Transverse colon (tissue), 4 donors: ENCODE measurements at regions not wholly inside any gene's neighbourhood (a gene's known extent, or its start where the extent isn't known, plus 50 kb on each side); places are given as distances from the start of the nearest gene placed in this dataset.

Experiments used
- EP300 ChIP-seq: sonication (generic); formaldehyde crosslinking; IDR thresholded peaks from one replicate; pipeline ENCODE4 v1.6.1; 2017; ENCODE audit warnings: antibody characterized with exemption, low read depth
- POLR2A ChIP-seq: fragments of 450-650 bp; IDR thresholded peaks from one replicate; pipeline ENCODE4 v1.6.1; 2016; ENCODE audit warnings: antibody characterized with exemption, mild to moderate bottlenecking, moderate library complexity
- POLR2AphosphoS5 ChIP-seq, 3 donors: sonication (generic); formaldehyde crosslinking; IDR thresholded peaks; one replicate each; pipeline ENCODE4 v1.6.1; 2016; ENCODE audit warnings: antibody characterized with exemption in 3 of 3
- TF ChIP-seq, protein P1 (sequence below), 5 experiments: fragments of 200-600 bp in 3 of 5; fragments of 450-650 bp in 2 of 5; sonication (generic) in 3 of 5; IDR thresholded peaks; 1 replicate in 2 of 5; 2 replicates in 3 of 5; pipeline ENCODE4 v1.5.1; 2016 to 2017; ENCODE audit warnings: antibody characterized with exemption in 5 of 5, inconsistent platforms in 3 of 5, mild to moderate bottlenecking in 2 of 5, moderate library complexity in 1 of 5

DNA sequence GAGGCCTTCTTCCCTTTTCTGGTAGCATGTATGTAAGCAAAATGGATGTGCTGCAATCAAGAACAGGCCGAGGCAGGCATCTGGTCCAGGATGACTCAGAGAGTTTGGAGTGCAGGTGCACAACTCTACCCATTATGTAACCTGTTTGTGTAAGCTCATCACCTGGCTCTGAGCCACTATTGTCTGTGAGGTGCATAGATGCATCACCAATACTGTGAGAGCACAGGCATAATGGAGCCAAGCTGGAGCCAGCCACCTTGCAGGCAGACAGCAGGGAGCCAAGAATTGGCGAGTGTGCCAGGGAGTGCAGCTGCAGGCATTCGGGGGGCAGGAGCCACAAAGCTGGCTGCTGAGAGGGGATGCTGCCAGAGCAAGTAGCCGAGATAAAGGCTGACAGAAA is 549.9 kb upstream of the RGS18 start:
- TF ChIP-seq POLR2AphosphoS5 (IDR thresholded peaks at IDR 0.05) (no peak), POLR2A (no peak), EP300 (no peak)
- TF ChIP-seq, protein P1, sequence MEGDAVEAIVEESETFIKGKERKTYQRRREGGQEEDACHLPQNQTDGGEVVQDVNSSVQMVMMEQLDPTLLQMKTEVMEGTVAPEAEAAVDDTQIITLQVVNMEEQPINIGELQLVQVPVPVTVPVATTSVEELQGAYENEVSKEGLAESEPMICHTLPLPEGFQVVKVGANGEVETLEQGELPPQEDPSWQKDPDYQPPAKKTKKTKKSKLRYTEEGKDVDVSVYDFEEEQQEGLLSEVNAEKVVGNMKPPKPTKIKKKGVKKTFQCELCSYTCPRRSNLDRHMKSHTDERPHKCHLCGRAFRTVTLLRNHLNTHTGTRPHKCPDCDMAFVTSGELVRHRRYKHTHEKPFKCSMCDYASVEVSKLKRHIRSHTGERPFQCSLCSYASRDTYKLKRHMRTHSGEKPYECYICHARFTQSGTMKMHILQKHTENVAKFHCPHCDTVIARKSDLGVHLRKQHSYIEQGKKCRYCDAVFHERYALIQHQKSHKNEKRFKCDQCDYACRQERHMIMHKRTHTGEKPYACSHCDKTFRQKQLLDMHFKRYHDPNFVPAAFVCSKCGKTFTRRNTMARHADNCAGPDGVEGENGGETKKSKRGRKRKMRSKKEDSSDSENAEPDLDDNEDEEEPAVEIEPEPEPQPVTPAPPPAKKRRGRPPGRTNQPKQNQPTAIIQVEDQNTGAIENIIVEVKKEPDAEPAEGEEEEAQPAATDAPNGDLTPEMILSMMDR (IDR thresholded peaks at IDR 0.05), result no peak
